Panc1 (cell line): ENCODE measurements at regions not wholly inside any gene's neighbourhood (a gene's known extent, or its start where the extent isn't known, plus 50 kb on each side); places are given as distances from the start of the nearest gene placed in this dataset.

Experiments used
- ATAC-seq: fragments of 200-7000 bp; cut with Tn5 transposase; 2 replicates; pipeline ENCODE4 v1.9.1; 2020; ENCODE audit warnings: mild to moderate bottlenecking, moderate library complexity
- BruUV-seq: library from RNA; stranded (reverse); fragments of 400-500 nt; replicated peaks from 2 replicates; lab custom pipeline; 2021; lab: Mats Ljungman, UMichigan
- CTCF ChIA-PET: fragments of 300-600 bp; sonication (Branson Sonifier 250); formaldehyde crosslinking; loops from one replicate; lab custom pipeline; 2022; ENCODE audit warnings: antibody characterized with exemption; lab: Charles Lee
- POLR2A ChIA-PET: fragments of 300-600 bp; sonication (Branson Sonifier 250); formaldehyde crosslinking; loops from one replicate; lab custom pipeline; 2022; ENCODE audit warnings: antibody characterized with exemption; lab: Charles Lee
- DNase-seq: peaks from one replicate; pipeline ENCODE4 v3.0.0-alpha.2; 2010; ENCODE audit warnings: low read depth, low spot score
- H3K27ac ChIP-seq: 2 replicates; pipeline ENCODE4 v1.5.1; 2011; ENCODE audit warnings: mild to moderate bottlenecking, low read length, inconsistent platforms
- H3K27me3 ChIP-seq: fragments of 200-500 bp; sonication (Bioruptor generic); 2 replicates; pipeline ENCODE4 v1.6.0; 2014; ENCODE audit warnings: low read length, inconsistent platforms; ENCODE audit not compliant: control insufficient read depth, insufficient read depth
- H3K36me3 ChIP-seq: fragments of 200-500 bp; sonication (Bioruptor generic); 2 replicates; pipeline ENCODE4 v1.5.1; 2014; ENCODE audit warnings: inconsistent platforms, mild to moderate bottlenecking, low read length, moderate library complexity; ENCODE audit not compliant: control insufficient read depth, insufficient read depth
- H3K4me1 ChIP-seq: 2 replicates; pipeline ENCODE4 v1.5.1; 2011; ENCODE audit warnings: inconsistent platforms, mild to moderate bottlenecking, low read length, moderate library complexity; ENCODE audit not compliant: control insufficient read depth, insufficient read depth
- H3K4me3 ChIP-seq, 2 experiments: 2 replicates each; pipeline ENCODE4 v1.5.1; 2011 to 2012; ENCODE audit warnings: low read depth in 2 of 2, low read length in 2 of 2, mild to moderate bottlenecking in 2 of 2, inconsistent platforms in 1 of 2, moderate library complexity in 1 of 2
- H3K9me3 ChIP-seq: fragments of 200-500 bp; sonication (Bioruptor generic); 2 replicates; pipeline ENCODE4 v1.5.1; 2014; ENCODE audit warnings: low read depth, mild to moderate bottlenecking, inconsistent platforms, low read length, moderate library complexity; ENCODE audit not compliant: control insufficient read depth, insufficient read depth
- POLR2AphosphoS5 ChIP-seq: IDR thresholded peaks from 2 replicates; pipeline ENCODE4 v1.6.1; 2012; ENCODE audit warnings: mild to moderate bottlenecking, low read depth, low read length, moderate library complexity
- SIN3A ChIP-seq: IDR thresholded peaks from 2 replicates; pipeline ENCODE4 v1.6.1; 2012; ENCODE audit warnings: low read depth, mild to moderate bottlenecking, low read length, moderate library complexity, borderline replicate concordance; ENCODE audit not compliant: insufficient read depth
- TCF7L2 ChIP-seq: IDR thresholded peaks from 2 replicates; pipeline ENCODE4 v1.6.1; 2011; ENCODE audit warnings: mild to moderate bottlenecking, low read depth, low read length, inconsistent platforms
- in situ Hi-C: cut with HindIII; loops from 2 replicates; pipeline ENCODE4 v1.10.0; 2016; ENCODE audit warnings: low sequenced_read_pairs, low pct_unique_long_range_greater_than_20kb
- intact Hi-C: fragments of 100-400 bp; cut with micrococcal nuclease; formaldehyde crosslinking; loops from one replicate; pipeline ENCODE4 v1.10.0; 2022; ENCODE audit not compliant: unreplicated experiment
- TF ChIP-seq, protein P1 (sequence below), 2 experiments: IDR thresholded peaks; 2 replicates each; pipeline ENCODE4 v1.6.1; 2011 to 2012; ENCODE audit warnings: low read depth in 2 of 2, control low read depth in 1 of 2, low read length in 1 of 2, mild to moderate bottlenecking in 1 of 2, moderate library complexity in 1 of 2; ENCODE audit not compliant: insufficient read depth in 1 of 2
- TF ChIP-seq, protein P2 (sequence below): fragments of 450-650 bp; IDR thresholded peaks from 2 replicates; pipeline ENCODE4 v1.5.1; 2017; ENCODE audit warnings: mild to moderate bottlenecking

DNA sequence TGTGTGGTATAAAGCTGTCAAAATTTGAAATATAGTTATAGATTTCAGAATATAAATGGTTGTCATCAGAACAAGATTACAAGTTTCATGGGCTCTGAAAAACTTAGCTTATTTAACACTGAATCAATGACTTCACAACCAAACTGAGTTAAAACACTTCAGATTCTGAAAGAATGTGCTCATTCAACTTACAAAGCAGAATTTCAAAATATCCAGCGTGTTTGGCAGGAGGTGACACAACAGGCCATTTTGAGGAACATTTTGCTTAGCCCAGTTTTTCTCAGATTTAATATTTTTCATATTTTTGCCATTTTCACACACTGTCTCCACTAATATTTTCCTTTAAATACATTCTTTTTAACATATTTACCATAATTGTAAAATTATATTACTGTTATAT is 781.1 kb downstream of the TUSC7 start:
- Histone ChIP-seq H3K27me3 (no peaks in the 10 kb centered on the region), H3K36me3 (no peaks in the 10 kb centered on the region), H3K4me1 (no peaks in the 10 kb centered on the region), H3K4me3 (no peak overlapping the region), H3K9me3 (no peaks in the 10 kb centered on the region), H3K27ac (no peak overlapping the region)
- BruUV-seq = no TSS peak
- ChIA-PET CTCF (no interaction called here), POLR2A (no interaction called here)
- intact Hi-C loops = no loop called here
- ATAC-seq = no peak
- no peak for DNase-seq
- in situ Hi-C loops = no loop called here
- TF ChIP-seq, protein P1, sequence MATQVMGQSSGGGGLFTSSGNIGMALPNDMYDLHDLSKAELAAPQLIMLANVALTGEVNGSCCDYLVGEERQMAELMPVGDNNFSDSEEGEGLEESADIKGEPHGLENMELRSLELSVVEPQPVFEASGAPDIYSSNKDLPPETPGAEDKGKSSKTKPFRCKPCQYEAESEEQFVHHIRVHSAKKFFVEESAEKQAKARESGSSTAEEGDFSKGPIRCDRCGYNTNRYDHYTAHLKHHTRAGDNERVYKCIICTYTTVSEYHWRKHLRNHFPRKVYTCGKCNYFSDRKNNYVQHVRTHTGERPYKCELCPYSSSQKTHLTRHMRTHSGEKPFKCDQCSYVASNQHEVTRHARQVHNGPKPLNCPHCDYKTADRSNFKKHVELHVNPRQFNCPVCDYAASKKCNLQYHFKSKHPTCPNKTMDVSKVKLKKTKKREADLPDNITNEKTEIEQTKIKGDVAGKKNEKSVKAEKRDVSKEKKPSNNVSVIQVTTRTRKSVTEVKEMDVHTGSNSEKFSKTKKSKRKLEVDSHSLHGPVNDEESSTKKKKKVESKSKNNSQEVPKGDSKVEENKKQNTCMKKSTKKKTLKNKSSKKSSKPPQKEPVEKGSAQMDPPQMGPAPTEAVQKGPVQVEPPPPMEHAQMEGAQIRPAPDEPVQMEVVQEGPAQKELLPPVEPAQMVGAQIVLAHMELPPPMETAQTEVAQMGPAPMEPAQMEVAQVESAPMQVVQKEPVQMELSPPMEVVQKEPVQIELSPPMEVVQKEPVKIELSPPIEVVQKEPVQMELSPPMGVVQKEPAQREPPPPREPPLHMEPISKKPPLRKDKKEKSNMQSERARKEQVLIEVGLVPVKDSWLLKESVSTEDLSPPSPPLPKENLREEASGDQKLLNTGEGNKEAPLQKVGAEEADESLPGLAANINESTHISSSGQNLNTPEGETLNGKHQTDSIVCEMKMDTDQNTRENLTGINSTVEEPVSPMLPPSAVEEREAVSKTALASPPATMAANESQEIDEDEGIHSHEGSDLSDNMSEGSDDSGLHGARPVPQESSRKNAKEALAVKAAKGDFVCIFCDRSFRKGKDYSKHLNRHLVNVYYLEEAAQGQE (IDR thresholded peaks at IDR 0.05; ENCODE audit: insufficient read depth in 1 of 2, low read depth in 2 of 2, low read length in 1 of 2) = no peak
- TF ChIP-seq, protein P2, sequence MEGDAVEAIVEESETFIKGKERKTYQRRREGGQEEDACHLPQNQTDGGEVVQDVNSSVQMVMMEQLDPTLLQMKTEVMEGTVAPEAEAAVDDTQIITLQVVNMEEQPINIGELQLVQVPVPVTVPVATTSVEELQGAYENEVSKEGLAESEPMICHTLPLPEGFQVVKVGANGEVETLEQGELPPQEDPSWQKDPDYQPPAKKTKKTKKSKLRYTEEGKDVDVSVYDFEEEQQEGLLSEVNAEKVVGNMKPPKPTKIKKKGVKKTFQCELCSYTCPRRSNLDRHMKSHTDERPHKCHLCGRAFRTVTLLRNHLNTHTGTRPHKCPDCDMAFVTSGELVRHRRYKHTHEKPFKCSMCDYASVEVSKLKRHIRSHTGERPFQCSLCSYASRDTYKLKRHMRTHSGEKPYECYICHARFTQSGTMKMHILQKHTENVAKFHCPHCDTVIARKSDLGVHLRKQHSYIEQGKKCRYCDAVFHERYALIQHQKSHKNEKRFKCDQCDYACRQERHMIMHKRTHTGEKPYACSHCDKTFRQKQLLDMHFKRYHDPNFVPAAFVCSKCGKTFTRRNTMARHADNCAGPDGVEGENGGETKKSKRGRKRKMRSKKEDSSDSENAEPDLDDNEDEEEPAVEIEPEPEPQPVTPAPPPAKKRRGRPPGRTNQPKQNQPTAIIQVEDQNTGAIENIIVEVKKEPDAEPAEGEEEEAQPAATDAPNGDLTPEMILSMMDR = no peak
- no peak for TF ChIP-seq TCF7L2
- TF ChIP-seq POLR2AphosphoS5 = no peak
- TF ChIP-seq SIN3A = no peak

DNA sequence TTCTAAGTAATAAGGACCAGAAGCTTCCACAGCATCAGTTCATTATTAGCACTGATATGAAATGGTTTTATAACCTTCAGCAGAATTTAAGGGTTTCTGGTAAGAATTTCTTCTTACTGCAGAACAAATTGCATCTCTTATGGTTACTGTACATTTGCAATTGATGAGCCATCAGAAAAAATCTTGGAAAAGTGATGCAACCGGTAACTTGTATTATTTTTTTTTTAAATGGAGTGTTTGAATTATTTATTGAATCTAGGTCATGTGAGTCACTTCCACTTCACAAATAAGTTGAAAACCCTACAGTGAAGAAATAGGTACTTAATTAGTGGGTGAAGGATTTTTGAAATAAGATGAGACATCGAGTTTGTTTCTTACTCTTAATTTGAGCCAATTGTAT is 786.0 kb downstream of the TUSC7 start:
- no peaks in the 10 kb centered on the region for H3K4me1 ChIP-seq
- DNase-seq = no peak
- POLR2A ChIA-PET = no interaction called here
- CTCF ChIA-PET = no interaction called here
- no peaks in the 10 kb centered on the region for H3K36me3 ChIP-seq
- no peak overlapping the region for H3K27ac ChIP-seq
- ATAC-seq = no peak
- intact Hi-C loops = no loop called here
- in situ Hi-C loops = no loop called here
- H3K4me3 ChIP-seq = no peak overlapping the region
- BruUV-seq = no TSS peak
- no peaks in the 10 kb centered on the region for H3K27me3 ChIP-seq
- no peaks in the 10 kb centered on the region for H3K9me3 ChIP-seq
- TF ChIP-seq POLR2AphosphoS5 (no peak), SIN3A (no peak), TCF7L2 (no peak)
- TF ChIP-seq, protein P1 (IDR thresholded peaks at IDR 0.05; ENCODE audit: insufficient read depth in 1 of 2, low read depth in 2 of 2, low read length in 1 of 2) = no peak
- TF ChIP-seq, protein P2 = no peak
